Stomach smooth muscle (tissue), 2 donors: ENCODE measurements at regions not wholly inside any gene's neighbourhood (a gene's known extent, or its start where the extent isn't known, plus 50 kb on each side); places are given as distances from the start of the nearest gene placed in this dataset.

ENCODE experiments used
- H3K27ac ChIP-seq: one replicate; pipeline ENCODE4 v1.7.0; 2013; ENCODE audit warnings: mild to moderate bottlenecking, low read length, inconsistent platforms
- H3K27me3 ChIP-seq, 2 donors: one replicate each; pipeline ENCODE4 v1.7.0; 2013; ENCODE audit warnings: low read length in 2 of 2; ENCODE audit not compliant: insufficient read depth in 2 of 2, control insufficient read depth in 1 of 2
- H3K36me3 ChIP-seq, 2 donors: one replicate each; pipeline ENCODE4 v1.7.0; 2013; ENCODE audit warnings: low read length in 2 of 2; ENCODE audit not compliant: control insufficient read depth in 2 of 2, insufficient read depth in 2 of 2
- H3K4me1 ChIP-seq: one replicate; pipeline ENCODE4 v1.7.0; 2013; ENCODE audit warnings: low read length; ENCODE audit not compliant: control insufficient read depth, insufficient read depth
- H3K4me3 ChIP-seq, 2 donors: one replicate each; pipeline ENCODE4 v1.7.0; 2013; ENCODE audit warnings: low read length in 2 of 2
- H3K9ac ChIP-seq, 2 donors: one replicate each; pipeline ENCODE4 v1.7.0; 2013; ENCODE audit warnings: low read length in 2 of 2, mild to moderate bottlenecking in 1 of 2
- H3K9me3 ChIP-seq, 2 donors: one replicate each; pipeline ENCODE4 v1.7.0; 2013; ENCODE audit warnings: low read length in 2 of 2; ENCODE audit not compliant: control insufficient read depth in 2 of 2
- donor health status: healthy.
- donor health status: Pancreatic carcinoma.

DNA sequence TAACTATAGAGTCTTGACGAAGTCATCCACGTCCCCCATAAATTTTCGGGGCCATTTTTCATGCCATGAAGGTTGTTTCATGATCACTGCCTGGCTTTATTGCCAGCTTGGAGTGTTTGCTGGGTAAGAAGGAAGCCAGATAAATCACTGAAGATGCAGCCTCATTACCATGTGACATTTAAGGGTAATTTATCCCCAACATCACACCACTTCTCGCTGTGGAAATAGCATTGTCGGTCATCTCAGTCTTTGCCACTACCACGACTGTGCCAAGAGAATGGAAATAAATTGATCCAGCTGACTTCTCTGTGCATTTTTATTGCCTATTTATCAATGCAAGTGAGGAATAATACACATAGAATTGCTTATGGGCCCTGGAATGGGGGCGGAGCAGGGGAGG lies 617.9 kb downstream of the AJAP1 start:
- Histone ChIP-seq H3K4me1 (no peaks in the 10 kb centered on the region), H3K4me3 (no peak overlapping the region), H3K27me3 (peaks cover 0 to 8% of the 10 kb centered on the region in 2 donors), H3K9ac (no peak overlapping the region), H3K36me3 (no peaks in the 10 kb centered on the region), H3K9me3 (peaks cover 0 to 11% of the 10 kb centered on the region in 2 donors), H3K27ac (no peak overlapping the region)

DNA sequence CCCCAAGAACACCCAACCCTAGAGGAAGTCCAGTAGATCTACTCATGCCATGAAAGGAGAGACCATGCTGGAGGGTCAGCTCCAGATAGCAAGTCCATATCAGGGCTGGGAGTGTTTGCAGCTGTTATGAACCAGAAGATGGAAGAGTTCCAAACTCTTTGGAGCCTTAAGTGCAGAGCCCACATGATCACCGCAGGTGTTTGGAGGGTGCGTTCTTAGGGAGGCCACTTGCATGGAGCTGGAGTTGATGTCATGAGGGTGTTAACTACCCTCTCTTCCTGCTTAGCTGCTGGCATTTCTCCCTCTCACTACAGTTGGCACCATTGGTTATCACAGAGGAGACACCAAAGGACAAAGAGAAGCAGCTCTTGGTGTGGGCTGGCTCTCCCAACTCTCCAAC lies 616.9 kb downstream of the AJAP1 start:
- Histone ChIP-seq H3K9ac (no peak overlapping the region), H3K4me3 (no peak overlapping the region), H3K4me1 (no peaks in the 10 kb centered on the region), H3K36me3 (no peaks in the 10 kb centered on the region), H3K9me3 (peaks cover 0 to 11% of the 10 kb centered on the region in 2 donors), H3K27ac (no peak overlapping the region), H3K27me3 (peaks cover 0 to 8% of the 10 kb centered on the region in 2 donors)

DNA sequence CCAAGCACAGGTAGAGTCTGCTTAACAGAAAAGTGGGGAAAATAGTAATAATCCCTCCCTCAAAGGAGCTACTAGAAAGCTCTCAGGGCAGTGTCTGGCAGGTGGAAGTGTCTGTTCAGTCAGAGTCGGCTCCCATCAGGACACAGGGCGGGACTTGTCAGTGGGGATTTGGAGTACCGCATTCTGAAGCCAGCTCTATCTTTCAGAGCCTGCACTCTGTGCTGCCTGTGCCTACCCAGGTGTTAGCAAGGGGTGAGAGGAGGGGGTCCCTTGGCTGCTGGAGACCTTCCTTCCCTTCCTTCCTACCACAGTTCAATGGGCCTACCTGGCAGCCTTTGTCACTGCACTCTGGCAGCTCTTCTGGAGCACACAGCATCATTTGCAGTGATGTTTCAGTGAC lies 615.5 kb downstream of the AJAP1 start:
- H3K27ac ChIP-seq = no peak overlapping the region
- H3K9ac ChIP-seq = no peak overlapping the region
- H3K36me3 ChIP-seq = no peaks in the 10 kb centered on the region
- no peaks in the 10 kb centered on the region for H3K4me1 ChIP-seq
- peaks cover 0 to 11% of the 10 kb centered on the region in 2 donors for H3K9me3 ChIP-seq
- H3K4me3 ChIP-seq = no peak overlapping the region
- peaks cover 0 to 11% of the 10 kb centered on the region in 2 donors for H3K27me3 ChIP-seq

- H3K9ac ChIP-seq = no peak overlapping the region
- peaks cover 0 to 10% of the 10 kb centered on the region in 2 donors for H3K27me3 ChIP-seq
- H3K36me3 ChIP-seq = no peaks in the 10 kb centered on the region
- H3K4me1 ChIP-seq = no peaks in the 10 kb centered on the region
- no peak overlapping the region for H3K27ac ChIP-seq
- peaks cover 0 to 11% of the 10 kb centered on the region in 2 donors for H3K9me3 ChIP-seq
- no peak overlapping the region for H3K4me3 ChIP-seq
Observed at GRCh38 chr1:5267603-5268235, 613.3 kb downstream of the AJAP1 start.

DNA sequence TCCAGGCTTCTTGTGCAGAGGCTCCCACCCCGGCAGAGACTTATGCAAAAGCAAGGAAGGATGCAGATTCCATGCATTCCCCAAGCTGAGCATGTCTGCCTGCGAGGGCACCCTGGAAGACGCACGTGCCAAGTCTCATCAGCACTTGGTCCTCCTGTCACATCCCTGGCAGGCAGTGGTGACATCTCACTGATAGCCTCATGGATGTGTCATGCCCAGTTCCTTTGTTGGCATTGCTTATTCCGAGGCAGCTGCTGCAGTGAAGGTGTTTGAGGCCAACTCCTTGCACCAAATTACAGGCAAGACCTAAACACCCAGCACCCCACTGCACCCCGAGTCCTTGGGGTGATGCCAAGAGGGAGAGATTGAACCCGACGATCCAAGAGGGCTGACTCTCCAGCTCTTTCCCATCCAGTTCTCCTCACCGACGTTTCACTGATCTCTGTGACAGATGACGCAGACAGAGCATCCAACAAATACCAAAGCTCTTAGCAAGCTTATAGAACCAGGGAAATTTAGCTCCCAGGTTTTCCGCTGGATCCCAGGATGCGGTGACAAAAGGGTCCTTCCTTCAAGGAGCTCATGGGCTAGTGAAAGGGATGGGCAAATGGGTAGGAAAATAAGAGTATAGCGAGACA lies 611.1 kb downstream of the AJAP1 start:
- Histone ChIP-seq H3K4me3 (no peak overlapping the region), H3K27ac (no peak overlapping the region), H3K9me3 (peaks cover 0 to 11% of the 10 kb centered on the region in 2 donors)

GRCh38 chr1:5264476-5264875 lies 610.1 kb downstream of the AJAP1 start:
- Histone ChIP-seq H3K4me1 (no peaks in the 10 kb centered on the region), H3K4me3 (no peak overlapping the region), H3K9ac (no peak overlapping the region), H3K27me3 (peaks cover 0 to 14% of the 10 kb centered on the region in 2 donors), H3K27ac (no peak overlapping the region), H3K9me3 (peaks cover 4 to 7% of the 10 kb centered on the region in 2 donors), H3K36me3 (no peaks in the 10 kb centered on the region)

More for the DNA sequence above, 611.1 kb downstream of the AJAP1 start:
- no peaks in the 10 kb centered on the region for H3K36me3 ChIP-seq
- peaks cover 0 to 12% of the 10 kb centered on the region in 2 donors for H3K27me3 ChIP-seq
- no peaks in the 10 kb centered on the region for H3K4me1 ChIP-seq
- no peak overlapping the region for H3K9ac ChIP-seq

DNA sequence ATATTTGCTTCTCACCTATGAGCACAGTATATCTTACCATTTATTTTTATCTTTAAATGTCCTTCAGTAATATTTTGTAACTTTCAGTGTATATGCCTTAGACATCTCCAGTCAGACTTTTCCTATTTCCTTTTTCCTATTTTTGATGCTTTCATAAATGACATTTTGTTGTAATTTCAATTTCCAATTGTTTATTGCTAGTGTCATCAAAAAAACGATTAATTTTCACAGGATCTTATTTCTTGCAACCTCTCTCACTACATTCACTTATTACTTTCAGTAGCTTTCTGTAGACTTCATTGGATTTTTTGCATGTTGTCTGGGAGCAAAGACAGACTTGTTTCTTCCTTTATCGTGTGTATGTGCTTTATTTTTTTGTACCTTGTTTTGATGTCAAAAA lies 602.4 kb downstream of the AJAP1 start:
- Histone ChIP-seq H3K36me3 (no peaks in the 10 kb centered on the region), H3K27ac (no peak overlapping the region), H3K9me3 (peaks cover 6 to 7% of the 10 kb centered on the region in 2 donors), H3K9ac (no peak overlapping the region), H3K4me3 (no peak overlapping the region), H3K4me1 (no peaks in the 10 kb centered on the region), H3K27me3 (peaks cover 0 to 4% of the 10 kb centered on the region in 2 donors)

- H3K4me1 ChIP-seq = no peaks in the 10 kb centered on the region
- no peaks in the 10 kb centered on the region for H3K36me3 ChIP-seq
- H3K4me3 ChIP-seq = no peak overlapping the region
- H3K27me3 ChIP-seq = no peaks in the 10 kb centered on the region
- no peak overlapping the region for H3K27ac ChIP-seq
- H3K9ac ChIP-seq = no peak overlapping the region
- H3K9me3 ChIP-seq = peaks cover 6 to 7% of the 10 kb centered on the region in 2 donors
Observed at GRCh38 chr1:5254975-5255374, 600.6 kb downstream of the AJAP1 start.

GRCh38 chr1:5254131-5254725 lies 599.8 kb downstream of the AJAP1 start:
- Histone ChIP-seq H3K27me3 (peaks cover 0 to 1% of the 10 kb centered on the region in 2 donors), H3K36me3 (no peaks in the 10 kb centered on the region), H3K9me3 (peaks cover 4 to 6% of the 10 kb centered on the region in 2 donors), H3K27ac (no peak overlapping the region), H3K9ac (no peak overlapping the region), H3K4me3 (no peak overlapping the region), H3K4me1 (no peaks in the 10 kb centered on the region)

- no peaks in the 10 kb centered on the region for H3K4me1 ChIP-seq
- H3K4me3 ChIP-seq = no peak overlapping the region
- H3K27ac ChIP-seq = no peak overlapping the region
- no peaks in the 10 kb centered on the region for H3K36me3 ChIP-seq
- peaks cover 0 to 3% of the 10 kb centered on the region in 2 donors for H3K27me3 ChIP-seq
- H3K9me3 ChIP-seq = peaks cover 0 to 4% of the 10 kb centered on the region in 2 donors
- H3K9ac ChIP-seq = no peak overlapping the region
Observed at GRCh38 chr1:5253036-5253435, 598.6 kb downstream of the AJAP1 start.

GRCh38 chr1:5250336-5250735 lies 595.9 kb downstream of the AJAP1 start:
- Histone ChIP-seq H3K4me1 (no peaks in the 10 kb centered on the region), H3K27me3 (peaks cover 0 to 3% of the 10 kb centered on the region in 2 donors), H3K27ac (no peak overlapping the region), H3K36me3 (no peaks in the 10 kb centered on the region), H3K4me3 (no peak overlapping the region), H3K9me3 (peaks cover 0 to 4% of the 10 kb centered on the region in 2 donors), H3K9ac (no peak overlapping the region)
